Endothelial cell of umbilical vein (primary cell): ENCODE measurements at regions not wholly inside any gene's neighbourhood (a gene's known extent, or its start where the extent isn't known, plus 50 kb on each side); places are given as distances from the start of the nearest gene placed in this dataset.

Experiments used
- BruUV-seq: library from RNA; stranded (reverse); fragments of 400-500 nt; replicated peaks from 2 replicates; lab custom pipeline; 2021; lab: Mats Ljungman, UMichigan
- CTCF ChIA-PET: fragments of 300-600, 350-600 bp; sonication (Branson Sonifier 250); formaldehyde crosslinking; loops from one replicate; lab custom pipeline; 2021; ENCODE audit warnings: antibody characterized with exemption, inconsistent platforms; lab: Charles Lee
- POLR2A ChIA-PET: fragments of 300-600, 350-600 bp; sonication (Branson Sonifier 250); formaldehyde crosslinking; loops from one replicate; lab custom pipeline; 2021; ENCODE audit warnings: antibody characterized with exemption, inconsistent platforms; lab: Charles Lee
- DNase-seq: peaks from one replicate; pipeline ENCODE4 v3.0.0-alpha.2; 2011; ENCODE audit warnings: low read depth, low spot score
- FAIRE-seq: peaks from 2 replicates; lab custom pipeline; 2011; peaks lifted over from hg19 to GRCh38; lab: Jason Lieb, UNC
- H2AFZ ChIP-seq: 2 replicates; pipeline ENCODE4 v1.6.0; 2012; ENCODE audit warnings: low read depth, low read length, control low read depth, inconsistent platforms
- H3K27ac ChIP-seq: 2 replicates; pipeline ENCODE4 v1.5.1; 2011; ENCODE audit warnings: low read depth, mild to moderate bottlenecking, control low read depth, low read length, moderate library complexity; ENCODE audit not compliant: insufficient read depth
- H3K27me3 ChIP-seq, 2 experiments: 2 replicates each; pipeline versions ENCODE4 v1.6.0 to v1.6.1; 2011; ENCODE audit warnings: low read length in 2 of 2, mixed read lengths in 1 of 2; ENCODE audit not compliant: control insufficient read depth in 2 of 2, insufficient read depth in 2 of 2
- H3K36me3 ChIP-seq, 2 experiments: 2 replicates in 1 of 2; 3 replicates in 1 of 2; pipeline ENCODE4 v1.5.1; 2011; ENCODE audit warnings: low read length in 2 of 2, mild to moderate bottlenecking in 1 of 2, moderate library complexity in 1 of 2; ENCODE audit not compliant: control insufficient read depth in 2 of 2, insufficient read depth in 2 of 2; ENCODE audit errors: extremely low read depth in 1 of 2
- H3K4me1 ChIP-seq: 3 replicates; pipeline ENCODE4 v1.5.1; 2011; ENCODE audit warnings: mild to moderate bottlenecking, low read length; ENCODE audit not compliant: control insufficient read depth, insufficient read depth; ENCODE audit errors: extremely low read depth
- H3K4me2 ChIP-seq: 2 replicates; pipeline ENCODE4 v1.6.1; 2011; ENCODE audit warnings: low read length, control low read depth, mixed read lengths; ENCODE audit not compliant: insufficient read depth
- H3K4me3 ChIP-seq, 3 experiments: fragments of 200-600 bp in 1 of 3; sonication (generic), shearing (Covaris generic) in 1 of 3; replicated peaks in 1 of 3; 2 replicates each; pipeline ENCODE4 v1.5.1; 2011 to 2016; ENCODE audit warnings: control low read depth in 3 of 3, low read length in 3 of 3, mild to moderate bottlenecking in 2 of 3, inconsistent platforms in 1 of 3, low read depth in 1 of 3, moderate library complexity in 1 of 3; ENCODE audit not compliant: insufficient read depth in 1 of 3
- H3K79me2 ChIP-seq: 2 replicates; pipeline ENCODE4 v1.6.0; 2012; ENCODE audit warnings: low read length, inconsistent platforms; ENCODE audit not compliant: control insufficient read depth, insufficient read depth
- H3K9ac ChIP-seq: replicated peaks from 2 replicates; pipeline ENCODE3; 2011; ENCODE audit warnings: low read length, control low read depth; ENCODE audit not compliant: insufficient read depth; ENCODE audit errors: extremely low read depth
- H3K9me1 ChIP-seq: replicated peaks from 3 replicates; pipeline ENCODE4 v1.6.0; 2011; ENCODE audit warnings: mild to moderate bottlenecking, low read length; ENCODE audit not compliant: control insufficient read depth, insufficient read depth; ENCODE audit errors: extremely low read depth
- H3K9me3 ChIP-seq: replicated peaks from 2 replicates; pipeline ENCODE4 v1.5.1; 2012; ENCODE audit warnings: low read length, inconsistent platforms; ENCODE audit not compliant: control insufficient read depth, insufficient read depth
- H4K20me1 ChIP-seq: replicated peaks from 2 replicates; pipeline ENCODE3; 2011; ENCODE audit warnings: mild to moderate bottlenecking, low read length; ENCODE audit not compliant: control insufficient read depth, insufficient read depth; ENCODE audit errors: extremely low read depth
- EZH2 ChIP-seq: IDR thresholded peaks from 2 replicates; pipeline ENCODE4 v1.6.1; 2012; ENCODE audit warnings: borderline replicate concordance, low read depth, mild to moderate bottlenecking, moderate library complexity, low read length, inconsistent platforms; ENCODE audit not compliant: severe bottlenecking
- FOS ChIP-seq: IDR thresholded peaks from 2 replicates; pipeline ENCODE4 v1.6.1; 2011; ENCODE audit warnings: mild to moderate bottlenecking, low read length, moderate library complexity, borderline replicate concordance; ENCODE audit not compliant: insufficient read depth
- GATA2 ChIP-seq: IDR thresholded peaks from 2 replicates; pipeline ENCODE4 v1.7.0; 2011; ENCODE audit warnings: low read depth, mild to moderate bottlenecking, moderate library complexity, mixed read lengths, low read length; ENCODE audit not compliant: insufficient read length, insufficient read depth
- JUN ChIP-seq: IDR thresholded peaks from 2 replicates; pipeline ENCODE4 v1.6.1; 2011; ENCODE audit warnings: borderline replicate concordance, low read depth; ENCODE audit not compliant: insufficient read length, insufficient read depth
- MYC ChIP-seq: IDR thresholded peaks from one replicate; pipeline ENCODE4 v1.6.1; 2011; ENCODE audit warnings: mild to moderate bottlenecking, low read depth, low read length
- POLR2A ChIP-seq: IDR thresholded peaks from 2 replicates; pipeline ENCODE4 v1.6.1; 2012; ENCODE audit warnings: low read depth, mild to moderate bottlenecking, control low read depth, low read length
- POLR2AphosphoS5 ChIP-seq: IDR thresholded peaks from 2 replicates; pipeline ENCODE4 v1.6.1; 2012; ENCODE audit warnings: low read depth, mild to moderate bottlenecking, control low read depth, low read length, moderate library complexity; ENCODE audit not compliant: insufficient read depth
- dilution Hi-C: fragments of 300-500 bp; cut with MboI; formaldehyde crosslinking; loops from one replicate; pipeline ENCODE4 v1.15.0; 2019; ENCODE audit warnings: low sequenced_read_pairs; ENCODE audit not compliant: extremely low pct_ligation_motif_present
- intact Hi-C: fragments of 100-400 bp; cut with micrococcal nuclease; formaldehyde crosslinking; loops from one replicate; pipeline ENCODE4 v1.10.0; 2022
- TF ChIP-seq, protein P1 (sequence below), 2 donors: IDR thresholded peaks; 1 replicate in 1 of 2; 2 replicates in 1 of 2; pipeline ENCODE4 v1.5.1; 2011; ENCODE audit warnings: low read length in 2 of 2, mild to moderate bottlenecking in 2 of 2, moderate library complexity in 2 of 2, control low read depth in 1 of 2, inconsistent platforms in 1 of 2, low read depth in 1 of 2; ENCODE audit not compliant: insufficient read depth in 1 of 2; ENCODE audit errors: extremely low read depth in 1 of 2

DNA sequence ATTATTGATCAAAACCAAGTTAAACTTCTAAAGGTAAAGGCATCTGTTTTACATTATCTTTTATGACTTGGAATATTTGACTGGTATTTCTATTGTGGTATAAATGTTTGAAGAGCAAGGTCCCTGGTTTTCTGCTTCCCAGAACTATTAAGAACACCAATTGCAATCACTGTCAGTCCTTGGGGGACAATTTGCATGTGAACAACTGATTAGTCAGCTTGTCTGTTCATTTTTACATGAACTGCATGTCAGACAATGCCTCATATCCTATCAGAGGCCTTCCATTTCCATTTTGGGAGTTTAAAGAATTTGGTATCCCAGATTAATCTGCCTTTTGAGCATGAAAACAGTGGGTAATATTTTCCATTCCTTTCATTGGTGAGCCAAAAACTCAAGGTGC lies 654.9 kb upstream of the USP24 start:
- Histone ChIP-seq H3K79me2 (no peaks in the 10 kb centered on the region), H3K4me1 (no peaks in the 10 kb centered on the region), H4K20me1 (no peaks in the 10 kb centered on the region), H3K27me3 (no peaks in the 10 kb centered on the region), H3K9ac (no peak overlapping the region), H2AFZ (no peak overlapping the region), H3K9me1 (no peaks in the 10 kb centered on the region), H3K9me3 (no peaks in the 10 kb centered on the region), H3K36me3 (no peaks in the 10 kb centered on the region), H3K4me2 (no peak overlapping the region), H3K4me3 (no peak overlapping the region), H3K27ac (no peak overlapping the region)
- CTCF ChIA-PET = interaction anchor here (1.0 to 1.7 kb wide), 4 partner anchors 9 to 19 kb away, joined by 3 to 5 read pairs (median 4); no protein-coding TSS in a partner anchor
- dilution Hi-C loops (no loop called here), intact Hi-C loops (no loop called here)
- DNase-seq (no peak), FAIRE-seq (no peak)
- POLR2A ChIA-PET = no interaction called here
- TF ChIP-seq POLR2A (no peak), MYC (no peak), POLR2AphosphoS5 (no peak), FOS (no peak), GATA2 (no peak), JUN (no peak)
- TF ChIP-seq, protein P1, sequence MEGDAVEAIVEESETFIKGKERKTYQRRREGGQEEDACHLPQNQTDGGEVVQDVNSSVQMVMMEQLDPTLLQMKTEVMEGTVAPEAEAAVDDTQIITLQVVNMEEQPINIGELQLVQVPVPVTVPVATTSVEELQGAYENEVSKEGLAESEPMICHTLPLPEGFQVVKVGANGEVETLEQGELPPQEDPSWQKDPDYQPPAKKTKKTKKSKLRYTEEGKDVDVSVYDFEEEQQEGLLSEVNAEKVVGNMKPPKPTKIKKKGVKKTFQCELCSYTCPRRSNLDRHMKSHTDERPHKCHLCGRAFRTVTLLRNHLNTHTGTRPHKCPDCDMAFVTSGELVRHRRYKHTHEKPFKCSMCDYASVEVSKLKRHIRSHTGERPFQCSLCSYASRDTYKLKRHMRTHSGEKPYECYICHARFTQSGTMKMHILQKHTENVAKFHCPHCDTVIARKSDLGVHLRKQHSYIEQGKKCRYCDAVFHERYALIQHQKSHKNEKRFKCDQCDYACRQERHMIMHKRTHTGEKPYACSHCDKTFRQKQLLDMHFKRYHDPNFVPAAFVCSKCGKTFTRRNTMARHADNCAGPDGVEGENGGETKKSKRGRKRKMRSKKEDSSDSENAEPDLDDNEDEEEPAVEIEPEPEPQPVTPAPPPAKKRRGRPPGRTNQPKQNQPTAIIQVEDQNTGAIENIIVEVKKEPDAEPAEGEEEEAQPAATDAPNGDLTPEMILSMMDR (IDR thresholded peaks at IDR 0.05; ENCODE audit: extremely low read depth in 1 of 2, insufficient read depth in 1 of 2, low read depth in 1 of 2, low read length in 2 of 2) = no peak
- no TSS peak for BruUV-seq

DNA sequence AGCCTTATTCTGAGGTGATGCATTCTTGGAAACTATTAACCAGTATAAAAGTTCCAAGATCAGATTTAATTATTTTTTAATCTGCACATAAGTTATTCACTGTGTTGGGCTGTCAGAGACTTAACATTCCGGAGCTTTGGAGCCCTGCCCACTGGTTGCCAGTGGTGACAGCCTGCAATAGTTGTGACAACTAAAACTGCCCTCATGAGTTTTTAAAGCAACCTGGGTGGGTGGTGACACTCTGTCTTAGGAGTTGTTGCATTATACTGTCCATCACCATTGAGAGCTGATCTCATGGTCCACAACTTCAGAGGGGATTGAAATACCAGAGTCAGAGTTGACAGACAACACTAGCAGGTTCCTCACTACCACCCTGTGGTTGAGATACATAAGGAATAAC lies 653.9 kb upstream of the USP24 start:
- dilution Hi-C loops (no loop called here), intact Hi-C loops (no loop called here)
- Histone ChIP-seq H3K27me3 (no peaks in the 10 kb centered on the region), H3K9me3 (no peaks in the 10 kb centered on the region), H2AFZ (no peak overlapping the region), H3K9me1 (no peaks in the 10 kb centered on the region), H3K27ac (no peak overlapping the region), H3K36me3 (no peaks in the 10 kb centered on the region), H3K4me2 (no peak overlapping the region), H4K20me1 (no peaks in the 10 kb centered on the region), H3K9ac (no peak overlapping the region), H3K4me1 (no peaks in the 10 kb centered on the region), H3K4me3 (no peak overlapping the region), H3K79me2 (no peaks in the 10 kb centered on the region)
- no TSS peak for BruUV-seq
- no peak for DNase-seq
- POLR2A ChIA-PET = no interaction called here
- CTCF ChIA-PET = interaction anchor here (1.0 to 1.7 kb wide), 4 partner anchors 8 to 18 kb away, joined by 3 to 5 read pairs (median 4); no protein-coding TSS in a partner anchor
- TF ChIP-seq EZH2 (no peak), POLR2AphosphoS5 (no peak)
- no peak for FAIRE-seq
